WTC11 (cell line): ENCODE measurements at regions not wholly inside any gene's neighbourhood (a gene's known extent, or its start where the extent isn't known, plus 50 kb on each side); places are given as distances from the start of the nearest gene placed in this dataset.

Source experiments
- ATAC-seq: fragments of 200-7000 bp; cut with Tn5 transposase; 2 replicates; pipeline ENCODE4 v1.10.0; 2021; ENCODE audit warnings: mild to moderate bottlenecking, moderate library complexity
- CTCF ChIA-PET: fragments of 300-600 bp; sonication (Branson Sonifier 250); formaldehyde crosslinking; loops from one replicate; lab custom pipeline; 2021; ENCODE audit warnings: antibody characterized with exemption; lab: Charles Lee
- POLR2A ChIA-PET: fragments of 350-600 bp; sonication (Branson Sonifier 250); formaldehyde crosslinking; loops from one replicate; lab custom pipeline; 2021; ENCODE audit warnings: antibody characterized with exemption; lab: Charles Lee
- DNase-seq: peaks from one replicate; pipeline ENCODE4 v3.0.0; 2021; ENCODE audit warnings: low spot score
- H3K27ac Mint-ChIP-seq: 2 replicates; pipeline ENCODE4 v1.8.0; 2021; ENCODE audit warnings: mixed read lengths
- H3K27me3 Mint-ChIP-seq: 2 replicates; pipeline ENCODE4 v1.8.0; 2021; ENCODE audit warnings: low read depth, mild to moderate bottlenecking, moderate library complexity, mixed read lengths
- H3K36me3 Mint-ChIP-seq: 2 replicates; pipeline ENCODE4 v1.8.0; 2021; ENCODE audit warnings: mixed read lengths
- H3K4me1 Mint-ChIP-seq: 2 replicates; pipeline ENCODE4 v1.8.0; 2022; ENCODE audit warnings: mixed read lengths
- H3K4me3 Mint-ChIP-seq: 2 replicates; pipeline ENCODE4 v1.8.0; 2021; ENCODE audit warnings: mild to moderate bottlenecking, moderate library complexity, mixed read lengths
- H3K9me3 Mint-ChIP-seq: 2 replicates; pipeline ENCODE4 v1.8.0; 2021; ENCODE audit warnings: mixed read lengths
- ATF6 ChIP-seq: sonication (generic); formaldehyde crosslinking; IDR thresholded peaks from 2 replicates; pipeline ENCODE4 v1.8.1; 2023; ENCODE audit warnings: mild to moderate bottlenecking, missing genetic modification reagents
- CREB1 ChIP-seq: sonication (generic); formaldehyde crosslinking; IDR thresholded peaks from 2 replicates; pipeline ENCODE4 v1.8.0; 2023; ENCODE audit warnings: mild to moderate bottlenecking, missing genetic modification reagents
- CREM ChIP-seq: sonication (generic); formaldehyde crosslinking; IDR thresholded peaks from 2 replicates; pipeline ENCODE4 v1.8.1; 2022; ENCODE audit warnings: mild to moderate bottlenecking, missing genetic modification reagents, moderate library complexity
- ERG ChIP-seq: fragments of 250-450 bp; sonication (Bioruptor Pico); IDR thresholded peaks from 2 replicates; pipeline ENCODE4 v1.8.0; 2021; ENCODE audit warnings: mild to moderate bottlenecking
- GTF2I ChIP-seq: fragments of 250-450 bp; sonication (Bioruptor Pico); conservative IDR thresholded peaks from 2 replicates; pipeline ENCODE4 v1.4.0; 2021; ENCODE audit warnings: mild to moderate bottlenecking
- MAX ChIP-seq: sonication (generic); formaldehyde crosslinking; IDR thresholded peaks from 2 replicates; pipeline ENCODE4 v1.8.0; 2022; ENCODE audit warnings: mild to moderate bottlenecking, missing genetic modification reagents
- MXD4 ChIP-seq: fragments of 250-450 bp; sonication (Bioruptor Pico); IDR thresholded peaks from 2 replicates; pipeline ENCODE4 v1.8.0; 2021; ENCODE audit warnings: mild to moderate bottlenecking, moderate library complexity, borderline replicate concordance
- NR1H2 ChIP-seq: sonication (generic); formaldehyde crosslinking; IDR thresholded peaks from 2 replicates; pipeline ENCODE4 v1.9.0; 2021; ENCODE audit warnings: mild to moderate bottlenecking, moderate library complexity, missing genetic modification reagents
- TEAD1 ChIP-seq: sonication (generic); formaldehyde crosslinking; IDR thresholded peaks from 2 replicates; pipeline ENCODE4 v1.8.0; 2022; ENCODE audit warnings: mild to moderate bottlenecking, missing genetic modification reagents
- ZNF121 ChIP-seq: sonication (generic); formaldehyde crosslinking; IDR thresholded peaks from 2 replicates; pipeline ENCODE4 v1.8.0; 2023; ENCODE audit warnings: missing genetic modification reagents
- ZNF281 ChIP-seq: sonication (generic); formaldehyde crosslinking; IDR thresholded peaks from 2 replicates; pipeline ENCODE4 v1.8.0; 2023; ENCODE audit warnings: mild to moderate bottlenecking, missing genetic modification reagents
- ZNF317 ChIP-seq: sonication (generic); formaldehyde crosslinking; IDR thresholded peaks from 2 replicates; pipeline ENCODE4 v1.8.1; 2023; ENCODE audit warnings: low read depth, mild to moderate bottlenecking, moderate library complexity, missing genetic modification reagents, borderline replicate concordance
- TF ChIP-seq, protein P1 (sequence below): fragments of 250-450 bp; sonication (Bioruptor Pico); IDR thresholded peaks from 2 replicates; pipeline ENCODE4 v1.9.0; 2021; ENCODE audit warnings: mild to moderate bottlenecking
- TF ChIP-seq, protein P2 (sequence below): sonication (generic); formaldehyde crosslinking; IDR thresholded peaks from 2 replicates; pipeline ENCODE4 v1.8.1; 2023; ENCODE audit warnings: mild to moderate bottlenecking, missing genetic modification reagents, moderate library complexity
- TF ChIP-seq, protein P3 (sequence below): sonication (generic); formaldehyde crosslinking; IDR thresholded peaks from 2 replicates; pipeline ENCODE4 v1.8.0; 2023; ENCODE audit warnings: missing genetic modification reagents

- no peak overlapping the region for H3K4me3 Mint-ChIP-seq
- DNase-seq (no peak), ATAC-seq (no peak)
- ChIA-PET POLR2A (interaction anchor here (0.6 kb wide), 1 partner anchor 38 kb away, joined by 5 read pairs; no protein-coding TSS in a partner anchor), CTCF (no interaction called here)
- H3K27ac Mint-ChIP-seq: no peak overlapping the region
- H3K4me1 Mint-ChIP-seq: peaks cover 16% of the 10 kb centered on the region
- H3K36me3 Mint-ChIP-seq: peaks cover 21% of the 10 kb centered on the region
- TF ChIP-seq TEAD1 (CRISPR knock-in tag): no peak
- TF ChIP-seq GTF2I: no peak
- no peak for TF ChIP-seq MAX (CRISPR knock-in tag)
- TF ChIP-seq, protein P1, sequence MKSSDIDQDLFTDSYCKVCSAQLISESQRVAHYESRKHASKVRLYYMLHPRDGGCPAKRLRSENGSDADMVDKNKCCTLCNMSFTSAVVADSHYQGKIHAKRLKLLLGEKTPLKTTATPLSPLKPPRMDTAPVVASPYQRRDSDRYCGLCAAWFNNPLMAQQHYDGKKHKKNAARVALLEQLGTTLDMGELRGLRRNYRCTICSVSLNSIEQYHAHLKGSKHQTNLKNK (CRISPR knock-in tag): no peak
- TF ChIP-seq ZNF281: no peak
- no peak for TF ChIP-seq ERG (CRISPR knock-in tag)
- TF ChIP-seq, protein P2, sequence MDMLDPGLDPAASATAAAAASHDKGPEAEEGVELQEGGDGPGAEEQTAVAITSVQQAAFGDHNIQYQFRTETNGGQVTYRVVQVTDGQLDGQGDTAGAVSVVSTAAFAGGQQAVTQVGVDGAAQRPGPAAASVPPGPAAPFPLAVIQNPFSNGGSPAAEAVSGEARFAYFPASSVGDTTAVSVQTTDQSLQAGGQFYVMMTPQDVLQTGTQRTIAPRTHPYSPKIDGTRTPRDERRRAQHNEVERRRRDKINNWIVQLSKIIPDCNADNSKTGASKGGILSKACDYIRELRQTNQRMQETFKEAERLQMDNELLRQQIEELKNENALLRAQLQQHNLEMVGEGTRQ (CRISPR knock-in tag): no peak
- TF ChIP-seq MXD4 (CRISPR knock-in tag): no peak
- TF ChIP-seq ZNF317 (CRISPR knock-in tag): no peak
- no peak for TF ChIP-seq CREM (CRISPR knock-in tag)
- no peak for TF ChIP-seq ZNF121
- no peak for TF ChIP-seq CREB1 (CRISPR knock-in tag)
- TF ChIP-seq, protein P3, sequence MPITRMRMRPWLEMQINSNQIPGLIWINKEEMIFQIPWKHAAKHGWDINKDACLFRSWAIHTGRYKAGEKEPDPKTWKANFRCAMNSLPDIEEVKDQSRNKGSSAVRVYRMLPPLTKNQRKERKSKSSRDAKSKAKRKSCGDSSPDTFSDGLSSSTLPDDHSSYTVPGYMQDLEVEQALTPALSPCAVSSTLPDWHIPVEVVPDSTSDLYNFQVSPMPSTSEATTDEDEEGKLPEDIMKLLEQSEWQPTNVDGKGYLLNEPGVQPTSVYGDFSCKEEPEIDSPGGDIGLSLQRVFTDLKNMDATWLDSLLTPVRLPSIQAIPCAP (CRISPR knock-in tag): no peak
- peaks cover 40% of the 10 kb centered on the region for H3K9me3 Mint-ChIP-seq
- H3K27me3 Mint-ChIP-seq: peaks cover 12% of the 10 kb centered on the region
Measured at GRCh38 chr6:111936718-111937117, 63.5 kb upstream of the FYN start.

DNA sequence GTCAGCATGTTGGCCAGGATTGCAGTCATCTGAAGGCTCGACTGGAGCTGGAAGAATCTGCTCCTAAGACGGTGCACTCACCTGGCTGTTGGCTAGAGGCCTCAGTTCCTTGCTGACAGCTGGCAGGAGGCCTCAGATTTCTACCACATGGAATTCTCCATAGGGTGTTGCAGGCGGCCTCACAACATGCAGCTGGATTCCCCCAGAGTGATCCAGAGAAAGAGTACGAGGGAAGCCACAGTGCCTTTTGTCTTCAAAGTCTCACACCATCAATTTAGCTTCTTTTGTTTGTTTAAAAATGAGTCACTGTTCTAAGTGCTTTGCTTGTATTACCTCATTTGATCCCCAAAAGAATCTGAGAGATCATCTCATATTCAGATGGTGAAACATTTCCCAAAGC, 65.5 kb upstream of the FYN start:
- CTCF ChIA-PET: no interaction called here
- ATAC-seq (no peak), DNase-seq (no peak)
- H3K36me3 Mint-ChIP-seq: peaks cover 18% of the 10 kb centered on the region
- TF ChIP-seq ATF6 (CRISPR knock-in tag) (no peak), NR1H2 (CRISPR knock-in tag) (no peak)
- H3K4me3 Mint-ChIP-seq: no peak overlapping the region
- peaks cover 16% of the 10 kb centered on the region for H3K4me1 Mint-ChIP-seq
- H3K27ac Mint-ChIP-seq: no peak overlapping the region
- no peaks in the 10 kb centered on the region; the same call in 1 of the 2 replicates for H3K27me3 Mint-ChIP-seq
- POLR2A ChIA-PET: interaction anchor here (1.1 kb wide), 1 partner anchor 20 kb away, joined by 3 read pairs; no protein-coding TSS in a partner anchor
- H3K9me3 Mint-ChIP-seq: peaks cover 40% of the 10 kb centered on the region
